AG04450 (cell line): ENCODE measurements at regions not wholly inside any gene's neighbourhood (a gene's known extent, or its start where the extent isn't known, plus 50 kb on each side); places are given as distances from the start of the nearest gene placed in this dataset.

Source experiments
- CTCF ChIA-PET: fragments of 300-600, 350-600 bp; formaldehyde crosslinking; extraction: SDS; loops from one replicate; lab custom pipeline; 2022; ENCODE audit warnings: antibody characterized with exemption, inconsistent platforms; lab: Charles Lee
- POLR2A ChIA-PET: fragments of 350-600 bp; formaldehyde crosslinking; extraction: SDS; loops from one replicate; lab custom pipeline; 2021; ENCODE audit warnings: antibody characterized with exemption, inconsistent platforms; lab: Yijun Ruan, JAX
- DNase-seq: peaks from one replicate; pipeline ENCODE4 v3.0.0-alpha.2; 2011; ENCODE audit warnings: low read depth, low spot score
- H3K27ac ChIP-seq: one replicate; pipeline ENCODE4 v1.5.1; 2012; ENCODE audit warnings: low read depth, low read length, control low read depth
- H3K27me3 ChIP-seq: one replicate; pipeline ENCODE4 v1.6.0; 2012; ENCODE audit warnings: low read length; ENCODE audit not compliant: control insufficient read depth, insufficient read depth
- H3K4me3 ChIP-seq: 2 replicates; pipeline ENCODE4 v1.5.1; 2011; ENCODE audit warnings: mild to moderate bottlenecking, low read depth, low read length, control low read depth
- H3K9me3 ChIP-seq: 2 replicates; pipeline ENCODE4 v1.5.1; 2012; ENCODE audit warnings: low read length; ENCODE audit not compliant: control insufficient read depth, insufficient read depth
- TF ChIP-seq, protein P1 (sequence below): IDR thresholded peaks from 2 replicates; pipeline ENCODE4 v1.5.1; 2011; ENCODE audit warnings: low read depth, low read length, control low read depth, inconsistent platforms

DNA sequence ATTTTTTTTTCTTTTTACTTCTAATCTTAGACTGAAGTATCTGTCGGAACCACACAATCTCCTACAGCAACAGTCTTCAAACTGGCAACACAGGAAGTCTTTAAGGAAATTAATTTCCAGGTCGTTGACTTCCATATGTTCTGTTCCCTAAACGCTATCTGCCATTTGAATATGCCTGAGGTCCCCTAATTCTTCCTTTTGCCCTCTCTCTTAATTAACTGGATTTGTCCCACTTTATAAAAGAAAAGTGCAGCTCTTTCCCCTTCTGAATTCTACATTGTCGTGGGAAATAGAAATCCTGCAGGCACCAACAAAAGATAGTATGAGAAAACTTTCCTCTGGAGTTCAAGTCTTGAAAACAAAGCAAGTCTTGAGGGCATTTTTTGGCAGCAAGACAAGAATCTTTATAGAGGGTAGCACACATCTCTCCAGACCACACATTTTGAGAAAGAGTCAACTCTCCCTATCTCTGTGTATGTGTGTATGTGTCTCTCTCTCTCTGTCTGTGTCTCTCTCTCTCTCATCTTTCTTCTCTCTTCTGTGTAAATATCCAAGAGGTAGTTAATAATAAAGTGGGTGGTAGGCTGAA, 879.8 kb downstream of the SOCS6 start:
- Histone ChIP-seq H3K27ac (no peak overlapping the region), H3K4me3 (no peak overlapping the region), H3K27me3 (no peaks in the 10 kb centered on the region), H3K9me3 (no peaks in the 10 kb centered on the region)
- TF ChIP-seq, protein P1, sequence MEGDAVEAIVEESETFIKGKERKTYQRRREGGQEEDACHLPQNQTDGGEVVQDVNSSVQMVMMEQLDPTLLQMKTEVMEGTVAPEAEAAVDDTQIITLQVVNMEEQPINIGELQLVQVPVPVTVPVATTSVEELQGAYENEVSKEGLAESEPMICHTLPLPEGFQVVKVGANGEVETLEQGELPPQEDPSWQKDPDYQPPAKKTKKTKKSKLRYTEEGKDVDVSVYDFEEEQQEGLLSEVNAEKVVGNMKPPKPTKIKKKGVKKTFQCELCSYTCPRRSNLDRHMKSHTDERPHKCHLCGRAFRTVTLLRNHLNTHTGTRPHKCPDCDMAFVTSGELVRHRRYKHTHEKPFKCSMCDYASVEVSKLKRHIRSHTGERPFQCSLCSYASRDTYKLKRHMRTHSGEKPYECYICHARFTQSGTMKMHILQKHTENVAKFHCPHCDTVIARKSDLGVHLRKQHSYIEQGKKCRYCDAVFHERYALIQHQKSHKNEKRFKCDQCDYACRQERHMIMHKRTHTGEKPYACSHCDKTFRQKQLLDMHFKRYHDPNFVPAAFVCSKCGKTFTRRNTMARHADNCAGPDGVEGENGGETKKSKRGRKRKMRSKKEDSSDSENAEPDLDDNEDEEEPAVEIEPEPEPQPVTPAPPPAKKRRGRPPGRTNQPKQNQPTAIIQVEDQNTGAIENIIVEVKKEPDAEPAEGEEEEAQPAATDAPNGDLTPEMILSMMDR, result no peak
- ChIA-PET CTCF (no interaction called here), POLR2A (no interaction called here)
- no peak for DNase-seq

DNA sequence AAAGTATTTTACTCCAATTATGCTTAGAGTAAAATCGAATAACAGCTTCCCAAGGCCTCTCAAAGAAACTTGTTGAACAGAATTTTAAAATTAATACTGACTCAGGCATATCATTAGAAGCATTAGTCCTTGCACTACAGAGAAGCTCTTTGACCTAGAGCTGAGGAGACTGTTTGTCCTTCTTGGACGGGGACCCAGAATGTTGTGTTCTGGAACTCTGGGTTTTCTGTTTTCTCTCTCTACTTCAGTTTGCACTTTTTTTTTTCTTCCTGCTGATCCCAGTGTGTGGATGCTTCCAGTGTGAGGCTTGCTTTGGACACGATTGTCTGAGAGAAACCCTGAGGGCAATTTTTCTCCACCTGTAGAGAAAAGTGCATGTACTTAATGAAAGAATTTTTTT, 847.6 kb downstream of the SOCS6 start:
- ChIA-PET CTCF (no interaction called here), POLR2A (no interaction called here)
- Histone ChIP-seq H3K4me3 (no peak overlapping the region), H3K27me3 (no peaks in the 10 kb centered on the region), H3K27ac (no peak overlapping the region), H3K9me3 (no peaks in the 10 kb centered on the region)
- TF ChIP-seq, protein P1, result no peak
- DNase-seq, result no peak

DNA sequence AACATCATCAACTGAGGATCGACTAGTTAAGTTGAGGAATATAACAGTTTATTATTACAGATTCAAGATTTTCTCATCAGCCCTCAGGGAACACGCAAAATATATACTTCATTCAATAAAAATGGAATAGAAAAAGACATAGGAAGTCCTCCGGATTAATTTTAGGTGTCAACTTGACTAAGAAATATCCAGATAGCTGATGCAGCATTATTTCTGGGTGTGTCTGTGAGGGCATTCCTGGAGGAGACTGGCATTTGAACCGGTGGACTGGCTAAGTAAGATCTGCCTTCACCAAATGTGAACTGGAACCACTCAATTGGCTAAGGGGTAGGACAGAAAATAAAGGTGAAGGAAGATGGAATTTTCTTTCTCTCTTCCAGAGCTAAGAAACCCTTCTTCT, 845.3 kb downstream of the SOCS6 start:
- ChIA-PET POLR2A (no interaction called here), CTCF (no interaction called here)
- no peaks in the 10 kb centered on the region for H3K9me3 ChIP-seq
- no peak overlapping the region for H3K27ac ChIP-seq
- TF ChIP-seq, protein P1, result no peak
- no peak for DNase-seq
- no peak overlapping the region for H3K4me3 ChIP-seq
- no peaks in the 10 kb centered on the region for H3K27me3 ChIP-seq

DNA sequence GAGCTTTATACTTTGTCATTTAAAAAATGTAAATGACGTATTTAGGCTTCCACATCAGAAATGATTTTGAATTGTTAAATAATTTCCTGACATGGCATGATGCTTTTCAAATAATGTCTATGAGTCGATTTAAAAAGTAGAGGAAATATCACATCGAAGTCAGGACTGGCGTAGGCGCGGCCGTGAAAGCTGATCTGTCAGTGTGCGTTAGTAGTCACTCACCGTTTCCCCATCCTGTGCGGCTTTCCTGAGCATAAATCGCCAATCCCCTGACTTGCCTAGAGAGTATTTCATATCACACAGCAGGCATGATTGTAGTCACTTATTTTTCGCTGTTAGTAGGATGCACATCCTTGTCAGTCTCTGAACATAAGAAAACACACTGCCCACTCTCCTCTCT, 843.1 kb downstream of the SOCS6 start:
- H3K27ac ChIP-seq, result no peak overlapping the region
- no peak for DNase-seq
- H3K27me3 ChIP-seq, result no peaks in the 10 kb centered on the region
- H3K4me3 ChIP-seq, result no peak overlapping the region
- POLR2A ChIA-PET, result no interaction called here
- CTCF ChIA-PET, result no interaction called here
- TF ChIP-seq, protein P1, result no peak
- H3K9me3 ChIP-seq, result no peaks in the 10 kb centered on the region

DNA sequence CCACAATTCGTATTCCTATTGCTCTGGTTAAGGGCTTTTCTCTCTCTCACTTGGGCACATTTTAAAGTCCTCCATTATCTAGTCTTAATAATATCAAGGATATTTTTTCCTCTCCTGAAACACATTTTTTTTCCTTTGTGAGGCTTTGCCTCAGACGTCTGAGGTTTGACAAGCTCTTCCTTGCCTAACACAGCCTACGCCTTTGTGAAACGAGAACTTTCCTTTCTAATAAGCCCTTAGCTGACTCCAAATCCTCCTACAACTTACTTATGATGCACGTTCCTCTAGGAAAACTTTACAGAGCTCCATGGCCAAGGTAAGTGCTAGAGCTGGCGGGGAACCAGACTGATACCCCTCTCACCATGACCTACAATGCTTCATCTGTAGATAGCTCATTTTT, 841.5 kb downstream of the SOCS6 start:
- TF ChIP-seq, protein P1, result no peak
- ChIA-PET POLR2A (no interaction called here), CTCF (no interaction called here)
- H3K27me3 ChIP-seq, result no peaks in the 10 kb centered on the region
- no peak overlapping the region for H3K27ac ChIP-seq
- no peaks in the 10 kb centered on the region for H3K9me3 ChIP-seq
- no peak for DNase-seq
- H3K4me3 ChIP-seq, result no peak overlapping the region
